GM19240 (cell line): ENCODE measurements at regions not wholly inside any gene's neighbourhood (a gene's known extent, or its start where the extent isn't known, plus 50 kb on each side); places are given as distances from the start of the nearest gene placed in this dataset.

Source experiments
- DNase-seq: peaks from one replicate; pipeline ENCODE4 v3.0.0; 2011; ENCODE audit warnings: low spot score; ENCODE audit not compliant: insufficient read length

DNA sequence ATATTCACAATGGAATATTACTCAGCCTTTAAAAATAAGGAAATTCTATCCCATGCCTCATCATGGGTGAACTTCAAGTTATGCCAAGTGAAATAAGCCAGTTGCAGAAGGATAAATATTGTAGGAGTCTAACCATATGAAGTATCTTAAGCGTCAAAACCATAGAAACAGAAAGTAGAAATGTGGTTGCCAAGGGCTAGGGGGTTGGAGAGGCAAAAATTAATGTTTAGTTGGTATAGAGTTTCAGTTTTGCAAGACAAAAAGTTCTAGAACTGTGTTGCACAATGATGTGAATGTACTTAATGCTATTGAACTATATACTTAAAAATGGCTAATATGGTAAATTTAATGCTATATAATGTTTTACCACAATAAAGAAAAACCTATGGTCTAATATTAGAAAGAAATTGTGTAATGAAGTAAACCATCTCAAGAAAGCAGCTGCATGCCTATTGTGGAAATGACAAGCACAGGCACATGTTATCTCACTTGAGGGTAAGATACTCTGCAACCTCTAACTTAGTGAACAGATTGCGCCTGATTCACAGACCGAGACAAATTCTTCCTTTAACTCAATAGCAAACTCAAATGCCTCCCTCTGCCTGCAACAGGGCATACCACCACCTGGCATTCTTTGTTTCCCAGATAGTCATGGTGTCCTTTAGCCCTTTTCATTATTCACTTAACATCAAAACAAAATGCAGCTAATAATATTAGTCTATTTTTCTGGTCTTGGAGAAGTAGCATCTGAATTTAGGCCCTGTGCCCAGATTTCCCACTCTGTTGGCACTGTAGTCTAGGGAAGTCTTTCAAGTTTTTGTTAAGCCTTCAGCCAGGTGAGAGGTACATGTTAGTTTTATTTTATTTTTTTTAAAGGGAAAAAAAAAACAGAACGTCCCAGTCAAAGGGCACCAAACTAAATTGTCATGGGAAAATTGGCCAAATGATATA lies 80.2 kb upstream of the ACP3 start:
- no peak for DNase-seq

DNA sequence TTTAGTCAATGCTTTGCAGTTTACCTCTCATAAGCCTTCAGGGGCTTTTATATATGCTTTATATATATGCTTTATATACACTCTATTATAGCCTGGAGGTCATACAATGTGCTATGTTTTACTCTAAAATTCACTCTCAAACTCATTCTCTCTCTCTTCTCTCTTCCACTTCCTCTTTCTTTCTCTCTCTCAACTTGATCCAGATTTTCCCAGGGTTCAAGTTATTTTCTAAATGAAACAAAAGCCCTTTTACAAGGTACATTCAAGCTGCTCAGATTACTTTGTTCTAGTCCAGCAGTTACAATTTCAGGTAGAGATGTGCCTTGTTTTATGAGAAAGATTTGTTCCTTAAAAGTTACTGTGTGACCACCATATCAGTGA lies 79.6 kb upstream of the ACP3 start:
- no peak for DNase-seq

DNA sequence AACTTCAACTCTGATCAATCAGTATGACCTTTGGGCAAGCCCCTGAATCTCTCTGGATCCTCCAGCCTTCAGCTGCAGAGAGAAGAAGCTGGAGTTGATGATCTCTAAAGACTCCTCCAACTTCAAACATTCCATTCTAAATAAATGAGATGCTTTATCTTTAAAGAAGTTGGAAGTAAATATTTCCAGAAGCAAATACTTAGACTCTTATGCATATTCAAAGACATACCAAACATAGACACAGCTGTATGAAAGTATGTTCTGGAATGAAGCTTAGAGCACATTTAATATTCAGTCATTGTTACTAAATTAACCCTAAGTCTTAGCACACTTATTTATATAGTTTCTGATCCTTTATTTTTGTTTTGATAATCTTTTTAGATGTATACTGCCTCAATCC lies 77.6 kb upstream of the ACP3 start:
- DNase-seq: no peak

DNA sequence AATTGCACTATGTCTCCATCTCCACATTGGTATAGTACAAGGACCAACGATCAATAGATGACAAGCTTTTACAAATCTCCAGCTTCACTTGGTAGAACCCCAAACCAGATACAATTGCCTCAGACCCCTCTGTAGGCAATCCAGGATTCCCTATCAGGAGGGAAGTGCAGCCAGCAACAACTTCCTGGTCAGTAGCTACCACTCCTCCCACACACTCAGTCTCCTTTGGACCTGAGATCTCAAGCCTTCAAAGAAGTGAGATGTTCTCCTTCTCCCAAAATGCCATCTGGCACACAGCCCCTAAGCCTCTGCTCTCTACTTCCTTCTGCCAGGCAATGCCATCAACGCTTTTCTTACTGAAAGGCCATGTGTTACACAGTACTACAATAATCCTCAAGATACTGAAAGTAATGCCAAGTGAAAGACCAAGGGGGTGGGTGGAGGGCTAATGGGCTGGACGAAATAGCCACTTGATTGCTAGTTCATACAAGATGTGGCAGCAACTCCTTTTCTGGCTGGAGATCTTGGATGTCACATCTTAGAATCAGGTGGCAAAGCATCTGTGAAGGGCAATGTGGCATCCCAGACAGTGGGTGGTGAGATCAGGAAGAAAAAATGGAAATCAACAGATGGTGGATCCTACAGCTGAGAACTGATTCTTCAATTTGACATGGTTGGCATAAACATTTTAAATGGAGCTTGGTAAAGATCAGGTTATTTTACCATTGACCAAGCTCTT lies 75.3 kb upstream of the ACP3 start:
- no peak for DNase-seq

DNA sequence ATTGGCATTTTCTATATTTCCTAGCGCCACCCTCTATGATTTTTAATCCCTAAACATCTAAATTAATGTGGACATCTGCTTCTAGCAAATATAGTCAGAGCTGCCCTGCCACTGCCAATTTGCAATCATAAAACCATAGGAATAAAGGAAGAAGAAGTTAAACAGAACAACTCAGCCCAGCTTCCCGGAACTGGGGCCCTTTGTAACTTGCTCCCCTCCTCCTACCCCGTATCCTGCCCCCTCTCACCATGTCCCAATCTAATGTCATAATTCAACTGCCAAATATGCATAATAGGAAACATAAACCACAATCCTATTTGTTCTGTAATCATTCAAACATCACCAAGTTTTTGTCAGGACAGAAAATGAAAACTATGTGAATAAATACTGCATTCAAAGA lies 74.4 kb upstream of the ACP3 start:
- DNase-seq: no peak

DNA sequence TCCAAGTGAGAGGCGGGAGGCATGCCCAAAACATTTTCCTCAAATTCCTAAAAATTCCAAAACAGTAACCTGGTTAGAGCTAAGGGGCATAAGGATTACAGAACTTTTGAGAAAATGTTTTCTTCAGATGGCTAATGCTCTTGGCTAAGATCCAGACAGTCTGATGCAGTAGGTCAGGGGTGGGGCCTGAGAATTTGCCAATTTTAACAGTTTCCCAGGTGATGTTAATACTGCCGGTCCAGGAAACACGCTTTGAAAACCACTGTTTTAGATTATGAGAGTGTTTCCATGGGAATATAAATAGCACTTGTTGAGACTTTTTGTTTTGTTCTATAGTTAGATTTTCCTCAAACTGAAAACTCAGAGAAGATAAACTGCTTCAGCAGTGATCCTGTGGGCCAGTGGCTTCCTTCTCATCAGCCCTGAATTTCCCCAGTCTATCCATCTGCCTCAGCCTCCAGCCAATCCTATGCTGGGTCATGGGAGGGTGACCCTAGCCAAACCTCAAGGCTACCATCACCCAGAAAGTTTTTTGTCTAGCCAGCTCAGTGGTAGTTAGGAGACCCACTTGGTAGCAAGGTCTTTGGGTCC lies 71.6 kb upstream of the ACP3 start:
- no peak for DNase-seq

- no peak for DNase-seq
Observed at GRCh38 chr3:132246212-132246611, 71.0 kb upstream of the ACP3 start.

DNA sequence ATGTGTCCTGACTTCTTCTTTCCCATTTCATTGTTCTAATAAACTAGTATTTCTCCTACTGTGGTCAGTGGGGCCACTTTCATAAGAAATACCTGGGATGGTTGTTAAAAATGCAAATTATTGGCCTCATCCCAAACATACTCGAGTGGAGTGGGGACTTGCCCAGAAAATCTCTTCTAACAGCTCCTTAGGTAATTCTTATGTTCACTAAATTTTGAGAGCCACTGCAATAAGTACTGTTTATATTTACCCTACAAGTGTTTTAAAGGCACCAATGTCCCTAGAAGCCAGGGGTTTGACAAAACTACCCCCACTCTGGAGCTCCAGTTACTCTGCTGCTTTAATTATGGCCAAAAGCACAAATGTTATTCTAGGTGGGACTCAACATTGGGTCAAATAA lies 70.0 kb upstream of the ACP3 start:
- DNase-seq: no peak

- DNase-seq: no peak
Observed at GRCh38 chr3:132248490-132248889, 68.7 kb upstream of the ACP3 start.

GRCh38 chr3:132253262-132253878 lies 63.8 kb upstream of the ACP3 start:
- DNase-seq: peak; percentile 11

GRCh38 chr3:132254076-132254755 lies 63.0 kb upstream of the ACP3 start:
- no peak for DNase-seq

GRCh38 chr3:132255041-132255745 lies 62.0 kb upstream of the ACP3 start:
- DNase-seq: no peak

- DNase-seq: no peak
Observed at GRCh38 chr3:132256989-132257388, 60.2 kb upstream of the ACP3 start.

GRCh38 chr3:132261506-132261905 lies 55.7 kb upstream of the ACP3 start:
- no peak for DNase-seq

- no peak for DNase-seq
Observed at GRCh38 chr3:132262305-132262704, 54.9 kb upstream of the ACP3 start.

DNA sequence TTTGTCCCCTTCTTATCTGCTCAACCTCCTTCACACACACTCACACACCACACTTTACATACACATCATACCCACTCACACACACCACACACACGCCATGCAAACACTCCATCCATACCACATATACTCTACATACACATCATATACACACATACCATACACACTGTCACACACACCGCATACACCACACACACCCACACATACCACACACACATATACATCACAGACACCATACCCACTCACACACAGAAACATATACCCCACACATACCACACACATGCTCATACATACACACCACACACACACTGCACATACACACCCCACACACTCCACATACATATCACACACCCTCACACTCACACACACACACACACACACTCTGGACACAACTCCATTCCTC lies 54.3 kb upstream of the ACP3 start:
- no peak for DNase-seq

- DNase-seq: no peak
Observed at GRCh38 chr3:132265028-132265427, 52.2 kb upstream of the ACP3 start.

GRCh38 chr3:132265488-132265887 lies 51.7 kb upstream of the ACP3 start:
- DNase-seq: no peak

- DNase-seq: no peak
Observed at GRCh38 chr3:132267391-132267993, 49.7 kb upstream of the ACP3 start.
